Activated CD4-positive, alpha-beta memory T cell treated with anti-CD3 and anti-CD28 coated beads, Interleukin-2, amount 10 ng/mL, durations not matched to agents 7 days and 5 days (primary cell): ENCODE measurements at regions not wholly inside any gene's neighbourhood (a gene's known extent, or its start where the extent isn't known, plus 50 kb on each side); places are given as distances from the start of the nearest gene placed in this dataset.

Experiments used
- CTCF ChIA-PET: fragments of 350-600 bp; sonication (Branson Sonifier 250); formaldehyde crosslinking; loops from one replicate; lab custom pipeline; 2021; ENCODE audit warnings: antibody characterized with exemption, inconsistent platforms; lab: Charles Lee
- POLR2A ChIA-PET: fragments of 350-600 bp; sonication (Branson Sonifier 250); formaldehyde crosslinking; loops from one replicate; lab custom pipeline; 2021; ENCODE audit warnings: antibody characterized with exemption; lab: Charles Lee
- DNase-seq: peaks from one replicate; pipeline ENCODE4 v3.0.0-alpha.2; 2020
- H3K27ac Mint-ChIP-seq: one replicate; pipeline ENCODE4 v1.8.0; 2021; ENCODE audit warnings: mild to moderate bottlenecking, mixed read lengths
- H3K27me3 Mint-ChIP-seq: one replicate; pipeline ENCODE4 v1.8.0; 2021; ENCODE audit warnings: mixed read lengths
- H3K36me3 Mint-ChIP-seq: one replicate; pipeline ENCODE4 v1.8.0; 2021; ENCODE audit warnings: low read depth, mixed read lengths
- H3K4me1 Mint-ChIP-seq: one replicate; pipeline ENCODE4 v1.8.0; 2021; ENCODE audit warnings: mixed read lengths
- H3K4me3 Mint-ChIP-seq: one replicate; pipeline ENCODE4 v1.8.0; 2021; ENCODE audit warnings: mild to moderate bottlenecking, mixed read lengths
- H3K9me3 Mint-ChIP-seq: one replicate; pipeline ENCODE4 v1.8.0; 2021; ENCODE audit warnings: mixed read lengths

DNA sequence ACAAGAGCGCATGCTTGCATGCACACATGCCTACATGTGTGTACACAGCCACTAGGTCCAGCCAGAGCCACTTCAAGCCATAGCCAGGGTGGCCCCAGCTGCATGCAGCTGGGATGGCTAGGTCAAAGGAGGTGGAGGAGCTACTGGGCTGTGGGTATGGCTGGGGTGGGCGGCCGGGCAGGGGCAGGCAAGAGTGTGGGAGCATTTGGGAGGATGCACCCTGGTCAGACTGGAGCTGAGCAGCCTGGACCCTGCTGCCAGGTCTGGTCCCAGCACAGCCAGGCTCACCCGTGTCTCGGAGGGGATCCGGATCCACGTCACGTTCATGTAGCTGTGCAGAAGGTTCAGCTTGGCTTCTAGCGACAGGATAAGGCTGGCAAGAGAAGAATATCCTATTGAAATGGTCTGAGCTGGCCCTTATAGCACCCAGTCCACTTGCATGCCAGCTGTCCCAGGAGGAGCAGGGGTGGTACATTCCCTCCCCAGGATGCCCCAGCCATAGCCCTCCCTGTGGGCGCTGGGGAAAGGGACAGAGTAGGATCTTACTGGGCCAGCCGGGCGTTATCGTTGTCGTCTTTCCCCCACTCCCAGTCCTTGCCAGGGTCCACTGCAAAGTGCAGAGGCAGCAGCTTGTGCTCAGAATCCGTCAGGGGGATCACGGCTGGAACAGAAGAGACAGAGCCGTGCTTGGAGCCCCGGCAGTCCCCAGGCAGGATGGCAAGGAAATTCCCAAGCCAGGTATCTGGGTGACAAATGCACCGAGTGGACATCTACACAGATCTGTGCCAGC, 160.5 kb downstream of the KLF13 start:
- peaks cover 29% of the 10 kb centered on the region for H3K36me3 Mint-ChIP-seq
- peaks cover 72% of the 10 kb centered on the region for H3K4me1 Mint-ChIP-seq
- POLR2A ChIA-PET, result interaction anchor here (1.2 to 2.1 kb wide), 5 partner anchors 8 to 161 kb away, joined by 4 to 13 read pairs (median 6); partner anchors contain the start of gene KLF13
- CTCF ChIA-PET, result interaction anchor here (0.9 to 6.3 kb wide), 10 partner anchors 13 to 628 kb away, joined by 3 to 128 read pairs (median 16); partner anchors contain the start of gene KLF13
- peaks cover 13% of the 10 kb centered on the region for H3K9me3 Mint-ChIP-seq
- no peak overlapping the region for H3K27ac Mint-ChIP-seq
- DNase-seq, result no peak
- H3K4me3 Mint-ChIP-seq, result no peak overlapping the region
- peaks cover 7% of the 10 kb centered on the region for H3K27me3 Mint-ChIP-seq

DNA sequence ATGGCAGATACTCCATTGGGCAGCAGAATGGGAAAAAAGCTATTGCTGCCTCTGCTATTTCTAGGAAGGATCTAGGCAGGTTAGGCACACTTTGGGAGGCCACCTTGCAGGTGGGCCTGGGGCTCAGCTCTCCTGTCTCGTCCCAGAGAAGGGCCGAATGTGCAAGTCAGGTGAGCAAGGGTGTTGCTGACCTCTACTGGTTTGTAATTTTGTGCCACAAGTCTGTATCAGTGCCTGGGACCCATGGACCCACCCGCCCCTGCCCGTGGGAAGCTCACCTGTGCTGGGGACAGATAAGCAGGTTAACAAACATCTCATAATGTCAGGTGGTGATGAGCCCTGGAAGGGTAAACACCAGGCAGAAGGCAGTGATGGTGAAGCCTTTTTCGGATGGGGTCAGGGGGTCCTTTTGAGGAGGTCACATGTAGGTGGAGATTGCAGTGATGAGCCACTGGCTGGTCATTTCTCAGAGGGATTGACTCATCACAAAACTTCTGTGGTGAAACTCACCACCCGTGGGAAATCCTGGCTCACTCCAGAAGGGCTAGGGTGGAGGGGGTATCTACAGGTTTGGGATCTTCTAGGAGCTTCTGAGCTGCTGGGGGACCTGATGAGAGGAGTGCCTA, 161.3 kb downstream of the KLF13 start:
- peaks cover 7% of the 10 kb centered on the region for H3K27me3 Mint-ChIP-seq

DNA sequence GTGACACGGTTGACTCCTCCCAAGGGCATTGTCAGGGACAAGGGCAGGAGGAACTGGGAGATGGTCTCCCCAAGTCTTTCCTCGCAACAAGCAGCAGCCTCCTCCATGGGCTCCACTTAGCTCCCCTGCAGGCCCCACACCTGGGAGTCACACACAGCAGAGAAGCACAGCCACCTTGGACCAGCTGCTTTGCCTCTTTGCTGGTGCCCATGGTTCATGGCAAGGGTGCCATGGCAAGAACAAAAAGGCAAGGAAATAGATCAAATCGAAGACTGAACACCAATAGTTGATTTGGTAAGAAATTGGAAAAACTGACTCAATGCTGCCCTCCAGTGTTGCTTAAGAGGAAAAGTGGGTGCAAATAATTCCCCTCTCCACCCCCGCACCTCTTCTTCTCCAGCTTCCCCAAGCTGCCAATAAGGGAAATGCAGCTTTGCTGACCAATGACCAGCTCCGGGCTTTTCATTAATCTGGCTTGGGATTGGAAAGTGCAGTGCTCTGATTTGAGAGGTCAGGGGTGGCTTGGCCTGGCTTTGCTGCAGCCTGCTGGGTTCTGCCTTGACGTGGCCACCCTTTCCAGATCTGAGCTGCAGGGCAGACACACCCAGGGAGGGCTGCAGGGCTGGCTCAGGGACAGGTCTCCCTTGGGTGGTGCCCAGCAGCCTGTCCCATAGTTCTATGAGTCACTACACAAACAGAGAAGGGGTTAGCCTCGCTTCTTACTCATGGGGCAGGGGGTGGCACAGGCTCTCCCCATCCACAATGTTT, 162.0 kb downstream of the KLF13 start:
- Mint-ChIP-seq H3K36me3 (peaks cover 25% of the 10 kb centered on the region), H3K9me3 (peaks cover 14% of the 10 kb centered on the region), H3K4me3 (no peak overlapping the region), H3K27me3 (peaks cover 7% of the 10 kb centered on the region), H3K27ac (peak overlapping the region; percentile 21), H3K4me1 (peaks cover 63% of the 10 kb centered on the region)
- ChIA-PET CTCF (interaction anchor here (0.7 to 6.3 kb wide), 34 partner anchors 9 to 690 kb away, joined by 3 to 128 read pairs (median 4); partner anchors contain the start of gene MTMR10), POLR2A (interaction anchor here (0.7 to 2.1 kb wide), 12 partner anchors 9 to 288 kb away, joined by 3 to 13 read pairs (median 6); partner anchors contain the start of gene KLF13)
- peak; percentile 49 for DNase-seq

More for the DNA sequence above, 161.3 kb downstream of the KLF13 start:
- peak; percentile 39 for DNase-seq
- Mint-ChIP-seq H3K27ac (no peak overlapping the region), H3K36me3 (peaks cover 25% of the 10 kb centered on the region), H3K9me3 (peaks cover 13% of the 10 kb centered on the region), H3K4me3 (no peak overlapping the region), H3K4me1 (peaks cover 64% of the 10 kb centered on the region)
- POLR2A ChIA-PET, result interaction anchor here (0.7 to 2.1 kb wide), 15 partner anchors 9 to 287 kb away, joined by 3 to 13 read pairs (median 6); partner anchors contain the start of gene KLF13
- CTCF ChIA-PET, result interaction anchor here (0.7 to 6.3 kb wide), 31 partner anchors 8 to 689 kb away, joined by 3 to 128 read pairs (median 4); partner anchors contain the start of genes KLF13 and MTMR10

- Mint-ChIP-seq H3K27me3 (peaks cover 6% of the 10 kb centered on the region), H3K27ac (no peak overlapping the region), H3K9me3 (peaks cover 19% of the 10 kb centered on the region), H3K4me3 (no peak overlapping the region), H3K36me3 (peaks cover 22% of the 10 kb centered on the region), H3K4me1 (peaks cover 60% of the 10 kb centered on the region)
- no peak for DNase-seq
- ChIA-PET POLR2A (interaction anchor here (0.6 to 2.1 kb wide), 11 partner anchors 49 to 288 kb away, joined by 3 to 13 read pairs (median 7); partner anchors contain the start of gene KLF13), CTCF (interaction anchor here (0.9 to 6.3 kb wide), 31 partner anchors 10 to 498 kb away, joined by 3 to 128 read pairs (median 5); partner anchors contain the start of gene MTMR10)
These were observed 162.6 kb downstream of the KLF13 start for GRCh38 chr15:31489281-31489680.

DNA sequence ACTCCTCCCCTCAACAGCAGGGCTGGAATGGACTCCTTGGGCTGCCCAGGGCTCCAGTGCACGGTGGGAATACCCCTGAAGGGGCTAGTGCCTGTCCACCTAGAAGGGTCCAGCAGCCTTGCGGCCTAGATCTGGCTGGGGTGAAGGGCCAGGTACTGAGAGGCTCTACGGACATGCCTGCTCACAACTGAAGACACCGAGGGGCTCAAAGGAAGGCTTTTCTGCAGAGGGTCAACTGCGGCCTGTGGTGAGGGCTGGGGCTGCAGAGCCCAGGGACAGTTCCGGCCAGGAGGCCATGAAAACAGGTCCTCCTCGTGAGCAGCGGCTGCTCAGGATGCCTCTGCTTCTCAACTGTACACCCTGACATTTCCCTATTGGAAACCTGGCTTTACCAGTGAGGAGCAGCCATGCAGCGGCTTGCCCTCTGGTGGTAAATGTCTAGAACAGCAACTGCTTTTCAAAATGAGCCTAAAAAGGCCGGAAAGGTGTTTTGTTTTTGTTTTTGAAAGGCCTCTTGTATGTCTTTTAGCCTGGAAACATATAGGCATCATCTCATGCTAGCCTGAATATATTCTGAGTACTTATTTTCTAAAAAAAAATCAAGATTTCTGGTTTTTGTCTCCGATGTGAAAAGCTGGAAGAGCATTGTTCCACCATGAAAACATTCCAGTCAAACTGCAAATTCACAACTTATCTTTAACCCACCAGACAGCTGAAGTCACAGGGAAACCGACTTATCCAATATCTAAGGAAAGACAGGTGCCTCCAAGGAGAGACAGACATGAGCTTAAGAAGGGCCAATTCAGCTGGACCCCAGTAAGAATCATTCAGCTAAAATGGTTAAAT, 163.4 kb downstream of the KLF13 start:
- no peak overlapping the region for H3K4me3 Mint-ChIP-seq
- no peak overlapping the region for H3K27ac Mint-ChIP-seq
- ChIA-PET POLR2A (interaction anchor here (0.6 to 2.0 kb wide), 7 partner anchors 55 to 275 kb away, joined by 3 to 11 read pairs (median 3); partner anchors contain the start of gene KLF13), CTCF (interaction anchor here (0.7 to 6.3 kb wide), 27 partner anchors 9 to 733 kb away, joined by 3 to 128 read pairs (median 4); partner anchors contain the start of gene TRPM1)
- no peaks in the 10 kb centered on the region for H3K27me3 Mint-ChIP-seq
- peaks cover 15% of the 10 kb centered on the region for H3K36me3 Mint-ChIP-seq
- H3K9me3 Mint-ChIP-seq, result peaks cover 19% of the 10 kb centered on the region
- H3K4me1 Mint-ChIP-seq, result peaks cover 52% of the 10 kb centered on the region
- peak; percentile 53 for DNase-seq

DNA sequence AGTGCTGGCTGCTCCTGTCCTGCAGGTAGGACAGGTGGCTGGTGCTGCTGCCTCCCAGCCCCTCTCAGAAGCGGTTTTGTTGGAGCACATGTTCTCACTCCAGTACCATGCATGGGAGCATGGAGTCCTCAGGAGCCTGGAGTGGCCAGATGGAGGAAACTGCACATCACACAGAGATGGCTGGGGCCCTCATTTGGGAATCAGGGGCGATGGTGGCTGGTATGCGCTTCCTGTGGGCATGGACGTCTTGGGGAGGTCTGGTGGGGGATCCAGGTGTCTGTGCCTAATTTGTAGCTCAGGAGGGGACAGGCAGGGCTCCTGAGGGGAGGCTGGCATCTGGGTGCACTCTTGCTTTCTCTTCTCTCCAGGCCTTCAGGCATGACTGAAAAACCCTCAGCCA, 168.2 kb downstream of the KLF13 start:
- peaks cover 16% of the 10 kb centered on the region for H3K4me1 Mint-ChIP-seq
- CTCF ChIA-PET, result no interaction called here
- DNase-seq, result no peak
- peaks cover 19% of the 10 kb centered on the region for H3K9me3 Mint-ChIP-seq
- no peaks in the 10 kb centered on the region for H3K27me3 Mint-ChIP-seq
- no peak overlapping the region for H3K27ac Mint-ChIP-seq
- H3K36me3 Mint-ChIP-seq, result peaks cover 14% of the 10 kb centered on the region
- POLR2A ChIA-PET, result no interaction called here
- H3K4me3 Mint-ChIP-seq, result no peak overlapping the region

- H3K27me3 Mint-ChIP-seq, result no peaks in the 10 kb centered on the region
- H3K36me3 Mint-ChIP-seq, result peaks cover 14% of the 10 kb centered on the region
- no peak for DNase-seq
- no peak overlapping the region for H3K27ac Mint-ChIP-seq
- no peak overlapping the region for H3K4me3 Mint-ChIP-seq
- ChIA-PET CTCF (interaction anchor here (1.0 kb wide), 1 partner anchor 129 kb away, joined by 4 read pairs; no protein-coding TSS in a partner anchor), POLR2A (no interaction called here)
- peaks cover 19% of the 10 kb centered on the region for H3K9me3 Mint-ChIP-seq
- peaks cover 11% of the 10 kb centered on the region for H3K4me1 Mint-ChIP-seq
These were observed 168.6 kb downstream of the KLF13 start for GRCh38 chr15:31495281-31495680.

DNA sequence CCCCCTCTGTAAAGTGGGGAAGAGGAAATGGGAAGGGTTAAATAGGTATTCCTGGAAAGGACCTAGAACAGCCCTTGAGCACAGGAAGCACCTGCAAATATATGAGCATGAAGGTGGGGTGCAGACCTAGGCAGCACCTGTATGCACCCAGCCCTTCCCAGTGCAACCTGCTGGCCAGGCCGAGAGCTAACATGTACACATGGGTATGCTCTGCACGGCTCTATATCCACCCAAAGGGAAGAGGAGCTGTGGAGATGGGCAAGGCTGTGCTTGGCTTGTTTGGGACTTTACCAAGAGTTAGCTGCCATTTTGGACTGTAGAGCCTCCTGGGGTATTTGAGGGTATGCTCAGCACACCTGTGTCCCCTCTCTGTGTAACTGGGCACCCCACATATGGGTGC, 171.2 kb downstream of the KLF13 start:
- POLR2A ChIA-PET, result no interaction called here
- Mint-ChIP-seq H3K27ac (no peak overlapping the region), H3K36me3 (no peaks in the 10 kb centered on the region), H3K9me3 (peaks cover 6% of the 10 kb centered on the region), H3K4me3 (no peak overlapping the region), H3K27me3 (no peaks in the 10 kb centered on the region), H3K4me1 (no peaks in the 10 kb centered on the region)
- DNase-seq, result no peak
- CTCF ChIA-PET, result interaction anchor here (1.3 kb wide), 1 partner anchor 7 kb away, joined by 4 read pairs; no protein-coding TSS in a partner anchor

DNA sequence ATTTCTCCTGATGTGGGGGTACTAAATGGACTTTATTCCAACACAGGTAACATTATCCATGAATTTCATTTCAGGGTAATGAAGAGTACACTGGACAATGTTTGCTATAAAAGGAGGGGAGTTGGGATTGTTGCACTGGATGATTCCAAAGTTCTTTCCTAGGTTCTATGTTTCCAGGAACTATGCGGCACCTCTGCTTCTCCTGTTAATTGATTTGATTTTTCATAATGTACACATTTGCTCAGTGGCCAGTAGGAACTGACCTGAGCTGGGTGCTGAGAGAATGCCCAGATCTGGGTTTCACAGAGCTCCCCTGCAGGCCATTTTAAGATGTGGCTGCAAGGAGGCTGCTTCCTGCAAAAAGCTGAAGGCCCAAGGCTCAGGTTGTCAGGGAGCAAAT, 171.7 kb downstream of the KLF13 start:
- Mint-ChIP-seq H3K4me3 (no peak overlapping the region), H3K27ac (no peak overlapping the region), H3K27me3 (no peaks in the 10 kb centered on the region), H3K9me3 (peaks cover 6% of the 10 kb centered on the region), H3K36me3 (no peaks in the 10 kb centered on the region), H3K4me1 (no peaks in the 10 kb centered on the region)
- CTCF ChIA-PET, result interaction anchor here (0.6 to 1.3 kb wide), 3 partner anchors 8 to 693 kb away, joined by 3 to 4 read pairs (median 4); no protein-coding TSS in a partner anchor
- DNase-seq, result no peak
- POLR2A ChIA-PET, result no interaction called here

DNA sequence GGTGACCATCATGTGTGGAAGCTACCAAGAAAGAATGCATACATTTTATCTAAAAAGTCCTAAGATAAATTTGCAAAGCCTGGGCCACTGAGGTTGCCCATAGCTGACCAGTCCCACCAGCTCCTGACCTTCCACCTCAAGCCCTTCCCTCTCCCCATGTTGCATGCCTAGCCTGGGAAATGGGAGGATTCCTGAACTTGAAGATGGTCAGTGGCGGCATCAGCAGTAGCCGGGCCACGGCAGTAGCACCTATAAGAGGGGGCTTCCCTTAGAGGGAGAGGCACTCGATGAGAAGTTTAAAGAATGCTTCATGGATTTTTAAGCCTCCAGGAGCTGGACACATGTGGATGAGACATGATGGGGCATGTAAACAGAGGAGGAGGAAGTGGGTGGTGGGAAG, 172.1 kb downstream of the KLF13 start:
- Mint-ChIP-seq H3K27me3 (no peaks in the 10 kb centered on the region), H3K4me1 (no peaks in the 10 kb centered on the region), H3K4me3 (no peak overlapping the region), H3K36me3 (no peaks in the 10 kb centered on the region), H3K27ac (no peak overlapping the region), H3K9me3 (peaks cover 3% of the 10 kb centered on the region)
- POLR2A ChIA-PET, result no interaction called here
- CTCF ChIA-PET, result interaction anchor here (0.6 to 1.3 kb wide), 4 partner anchors 8 to 693 kb away, joined by 3 to 4 read pairs (median 4); no protein-coding TSS in a partner anchor
- DNase-seq, result no peak

DNA sequence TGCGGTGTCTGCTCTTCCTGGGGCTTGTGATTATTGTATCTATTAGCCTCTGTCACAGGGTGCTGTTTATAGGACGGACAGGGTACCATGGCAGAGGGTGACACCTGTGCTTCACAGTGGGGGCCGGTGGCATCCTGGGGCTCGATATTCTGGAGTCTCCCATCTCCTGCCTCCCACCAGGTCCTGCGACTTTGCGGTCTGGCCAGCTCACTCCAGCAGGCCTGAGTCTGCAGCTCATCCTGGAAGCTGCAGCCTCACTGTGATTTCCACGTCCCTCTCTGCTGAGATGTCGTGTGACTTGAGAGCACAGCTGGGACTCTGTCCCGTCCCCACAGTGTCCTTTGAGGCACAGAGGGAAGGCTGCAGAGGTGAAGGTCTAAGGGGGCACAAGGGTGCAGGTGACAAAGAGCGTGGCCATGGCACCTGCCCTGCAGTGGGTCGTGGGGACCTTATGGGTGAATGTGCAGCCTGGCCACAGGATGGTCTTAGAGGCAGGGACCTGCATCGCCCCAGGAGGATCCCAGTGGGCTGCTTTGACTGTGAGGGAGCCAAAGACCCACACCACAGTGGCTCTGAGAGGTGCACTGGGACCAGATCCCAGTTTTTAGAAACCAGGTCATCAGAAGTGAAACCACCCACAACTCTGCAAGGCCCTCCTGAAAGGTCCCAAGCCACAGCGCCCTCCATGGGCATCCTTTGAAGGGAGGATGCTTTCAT, 172.8 kb downstream of the KLF13 start:
- H3K36me3 Mint-ChIP-seq, result no peaks in the 10 kb centered on the region
- CTCF ChIA-PET, result interaction anchor here (0.6 to 1.3 kb wide), 3 partner anchors 9 to 55 kb away, joined by 3 to 4 read pairs (median 3); no protein-coding TSS in a partner anchor
- H3K27me3 Mint-ChIP-seq, result no peaks in the 10 kb centered on the region
- H3K4me3 Mint-ChIP-seq, result no peak overlapping the region
- DNase-seq, result no peak
- no peak overlapping the region for H3K27ac Mint-ChIP-seq
- no peaks in the 10 kb centered on the region for H3K4me1 Mint-ChIP-seq
- no peaks in the 10 kb centered on the region for H3K9me3 Mint-ChIP-seq
- POLR2A ChIA-PET, result no interaction called here
